Left lobe of liver (tissue), 2 donors: ENCODE measurements at regions not wholly inside any gene's neighbourhood (a gene's known extent, or its start where the extent isn't known, plus 50 kb on each side); places are given as distances from the start of the nearest gene placed in this dataset.
A peak's percentile ranks its signal among the peaks of the same experiment; 100 is the strongest.

Experiments used
- ATAC-seq: fragments of 200-7000 bp; cut with Tn5 transposase; one replicate; pipeline ENCODE4 v1.9.1; 2020; ENCODE audit warnings: mild to moderate bottlenecking, moderate library complexity
- DNase-seq: peaks from one replicate; pipeline ENCODE4 v3.0.0-alpha.2; 2020; ENCODE audit warnings: low spot score
- donor health status: DM: no; HTN: no; CAD: no; lungs with moderate emphysema.
- donor health status: DM: no; HTN: yes; CAD: no.

DNA sequence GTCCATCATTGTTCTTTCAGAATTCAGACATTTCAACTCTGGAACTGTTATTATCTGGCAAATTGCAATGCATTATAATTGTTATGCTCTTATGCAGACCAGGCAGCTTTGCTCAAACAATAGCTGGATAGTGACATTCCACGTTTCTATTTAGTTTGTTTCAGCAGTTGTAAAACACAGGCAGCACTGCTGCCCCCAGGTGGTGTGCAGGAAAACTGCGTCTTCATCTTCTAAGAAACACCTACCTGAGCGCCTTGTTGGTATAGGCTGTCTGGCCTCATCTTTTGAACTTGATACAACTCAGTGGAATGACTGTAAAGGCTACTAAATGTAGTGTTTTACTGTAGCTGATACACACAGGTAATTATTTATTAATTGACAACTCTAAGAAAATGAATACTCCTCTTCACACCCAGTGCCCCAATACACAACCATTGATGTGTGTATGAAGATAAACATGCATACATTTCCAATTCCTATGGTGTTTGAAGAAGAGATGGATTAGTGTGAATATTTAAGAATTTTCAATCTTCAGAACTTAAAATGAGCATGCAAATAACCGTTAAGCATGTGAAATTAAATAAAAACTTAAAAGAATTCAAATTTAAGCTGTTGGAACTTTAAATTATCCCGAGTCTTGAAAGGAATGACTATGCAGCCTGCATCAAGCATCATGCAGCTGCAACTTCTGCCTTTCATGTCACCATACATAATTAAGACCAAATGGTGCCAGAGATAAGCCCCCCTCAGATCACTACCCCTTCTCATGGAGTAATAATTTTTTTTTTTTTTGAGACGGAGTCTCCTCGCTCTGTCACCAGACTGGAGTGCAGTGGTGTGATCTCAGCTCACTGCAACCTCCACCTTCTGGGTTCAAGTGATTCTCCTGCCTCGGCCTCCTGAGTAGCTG is 85.6 kb downstream of the CD8B2 start:
- DNase-seq (no peak), ATAC-seq (peak; percentile 25)

DNA sequence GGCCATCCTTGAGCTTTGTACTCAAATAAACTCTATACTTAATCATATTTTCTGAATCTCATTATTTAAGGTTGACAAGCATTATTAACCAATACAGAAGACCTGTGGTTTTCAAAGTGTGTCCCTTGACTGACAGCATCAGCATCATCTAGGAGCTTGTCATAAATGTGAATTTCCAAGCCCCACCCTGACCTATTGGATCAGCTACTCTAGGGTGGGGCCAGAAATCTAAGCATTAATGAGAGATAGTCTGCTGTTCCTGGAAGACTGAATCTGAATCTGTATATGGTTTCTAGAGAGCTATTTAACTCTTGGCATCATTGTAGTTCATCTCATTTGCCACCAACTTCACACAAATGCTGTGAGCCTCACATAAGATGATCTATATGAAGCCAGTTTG is 86.6 kb downstream of the CD8B2 start:
- DNase-seq (no peak), ATAC-seq (no peak)

DNA sequence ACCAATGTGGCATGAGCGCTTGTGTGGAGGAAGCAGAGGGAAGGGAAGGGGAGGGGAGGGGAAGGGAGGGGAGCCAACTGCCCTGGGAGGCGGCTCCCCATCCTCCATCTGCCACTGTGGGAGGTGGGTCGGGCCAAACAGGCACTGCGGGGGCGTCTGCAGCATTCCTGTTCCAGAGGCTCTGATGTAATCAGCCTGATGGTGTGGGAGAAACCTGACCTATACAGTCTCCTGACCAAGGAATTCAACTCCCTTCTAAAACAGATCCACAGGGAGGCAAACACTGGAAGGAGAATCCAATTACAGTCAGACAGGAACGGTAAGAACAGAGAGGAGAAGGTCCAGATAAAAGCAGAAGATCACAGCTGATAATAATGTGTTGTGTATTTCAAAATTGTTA is 88.8 kb downstream of the CD8B2 start:
- DNase-seq = peak; percentile 52
- peak; percentile 65 for ATAC-seq

DNA sequence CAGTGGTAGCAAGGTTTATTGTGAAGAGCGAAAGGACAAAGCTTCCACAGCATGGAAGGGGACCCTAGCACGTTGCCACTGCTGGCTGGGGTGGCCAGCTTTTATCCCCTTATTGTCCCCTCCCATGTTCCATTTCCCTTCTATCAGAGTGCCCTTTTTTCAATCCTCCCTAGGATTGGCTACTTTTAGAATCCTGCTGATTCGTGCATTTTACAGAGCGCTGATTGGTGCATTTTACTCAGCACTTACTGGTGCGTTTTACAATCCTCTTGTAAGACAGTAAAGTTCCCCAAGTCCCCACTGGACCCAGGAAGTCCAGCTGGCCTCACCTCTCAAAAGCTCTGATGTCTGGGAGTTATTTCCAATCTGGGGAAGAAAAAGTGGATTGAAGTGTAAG is 90.1 kb downstream of the CD8B2 start:
- ATAC-seq = no peak
- DNase-seq = no peak

DNA sequence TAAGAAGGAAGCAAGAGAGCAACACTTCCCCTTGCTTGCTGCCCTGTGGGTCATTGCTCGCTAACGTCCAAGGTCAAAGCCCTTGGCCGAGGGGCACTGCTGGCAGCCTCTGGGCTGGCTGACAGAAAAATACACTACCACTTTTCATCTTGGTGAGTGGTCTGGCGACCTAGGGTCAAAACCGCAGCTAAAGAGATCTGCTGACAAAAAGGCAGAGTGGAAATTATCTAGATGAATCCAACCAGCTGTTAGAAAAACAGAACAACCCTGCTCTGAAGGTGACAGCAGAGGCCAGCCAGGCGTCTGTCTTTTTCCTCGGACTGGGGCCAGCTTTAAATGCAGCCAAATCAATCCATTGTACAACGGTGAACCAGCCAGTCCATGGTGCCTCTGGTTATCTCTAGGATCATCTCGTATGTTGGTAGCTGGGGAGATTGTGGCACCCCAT is 92.6 kb downstream of the CD8B2 start:
- peak; percentile 65 for DNase-seq
- peak; percentile 71 for ATAC-seq

DNA sequence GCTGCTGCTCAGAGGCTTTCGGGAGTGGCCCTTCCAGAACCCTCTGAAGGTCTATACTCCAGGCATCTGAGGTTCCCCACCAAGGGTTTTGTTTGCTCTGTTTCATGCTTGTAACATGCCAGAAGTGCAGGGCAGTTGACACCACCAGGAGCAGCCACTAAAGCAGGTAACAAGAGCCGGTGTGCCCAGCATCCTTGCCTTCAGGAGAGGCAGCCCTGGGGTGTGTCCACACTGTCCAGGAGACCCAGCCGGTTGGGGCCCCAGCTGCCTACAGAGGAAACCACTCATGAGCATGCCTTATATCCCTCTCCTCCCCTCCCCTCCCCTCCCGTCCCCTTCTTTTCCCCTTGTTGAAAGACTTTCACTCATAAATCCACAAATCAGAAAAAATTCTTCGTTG is 93.1 kb downstream of the CD8B2 start:
- ATAC-seq (no peak), DNase-seq (no peak)

DNA sequence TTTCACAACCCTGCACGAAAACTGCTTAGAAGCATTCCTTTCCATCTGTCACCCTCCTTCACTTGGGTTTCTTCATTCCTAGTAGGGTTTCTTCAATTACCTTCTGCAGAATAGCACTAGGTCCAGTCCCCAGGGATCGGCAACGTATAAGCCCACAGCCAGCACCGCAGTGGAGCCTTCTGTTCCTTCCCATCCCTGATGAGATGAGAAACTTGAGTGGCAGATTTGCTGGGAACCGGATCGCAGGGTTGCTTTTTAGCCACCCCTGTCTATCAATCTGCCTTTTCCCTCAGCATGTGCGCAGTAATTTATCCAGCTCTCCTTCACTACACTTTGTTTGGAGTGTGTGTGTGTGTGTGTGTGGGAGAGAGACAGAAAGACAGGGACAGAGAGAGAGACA is 94.2 kb downstream of the CD8B2 start:
- DNase-seq (no peak), ATAC-seq (no peak)

DNA sequence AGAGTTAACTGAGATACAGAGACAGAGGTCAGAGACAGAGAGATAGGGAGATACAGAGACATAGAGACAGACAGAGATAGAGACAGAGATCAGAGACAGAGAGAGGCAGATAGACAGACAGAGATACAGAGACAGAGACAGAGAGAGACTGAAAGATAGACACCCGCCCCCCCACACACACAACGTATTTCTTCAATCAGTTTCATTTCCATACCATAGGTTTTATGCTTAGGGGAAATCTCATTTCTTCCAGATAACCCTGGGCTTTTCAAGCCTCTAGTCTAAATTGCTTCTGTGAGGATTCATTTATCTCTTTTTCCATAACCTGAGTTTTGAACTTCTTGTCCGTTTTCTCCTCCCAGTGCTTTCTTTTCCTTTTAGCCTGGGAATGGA is 94.6 kb downstream of the CD8B2 start:
- no peak for ATAC-seq

DNA sequence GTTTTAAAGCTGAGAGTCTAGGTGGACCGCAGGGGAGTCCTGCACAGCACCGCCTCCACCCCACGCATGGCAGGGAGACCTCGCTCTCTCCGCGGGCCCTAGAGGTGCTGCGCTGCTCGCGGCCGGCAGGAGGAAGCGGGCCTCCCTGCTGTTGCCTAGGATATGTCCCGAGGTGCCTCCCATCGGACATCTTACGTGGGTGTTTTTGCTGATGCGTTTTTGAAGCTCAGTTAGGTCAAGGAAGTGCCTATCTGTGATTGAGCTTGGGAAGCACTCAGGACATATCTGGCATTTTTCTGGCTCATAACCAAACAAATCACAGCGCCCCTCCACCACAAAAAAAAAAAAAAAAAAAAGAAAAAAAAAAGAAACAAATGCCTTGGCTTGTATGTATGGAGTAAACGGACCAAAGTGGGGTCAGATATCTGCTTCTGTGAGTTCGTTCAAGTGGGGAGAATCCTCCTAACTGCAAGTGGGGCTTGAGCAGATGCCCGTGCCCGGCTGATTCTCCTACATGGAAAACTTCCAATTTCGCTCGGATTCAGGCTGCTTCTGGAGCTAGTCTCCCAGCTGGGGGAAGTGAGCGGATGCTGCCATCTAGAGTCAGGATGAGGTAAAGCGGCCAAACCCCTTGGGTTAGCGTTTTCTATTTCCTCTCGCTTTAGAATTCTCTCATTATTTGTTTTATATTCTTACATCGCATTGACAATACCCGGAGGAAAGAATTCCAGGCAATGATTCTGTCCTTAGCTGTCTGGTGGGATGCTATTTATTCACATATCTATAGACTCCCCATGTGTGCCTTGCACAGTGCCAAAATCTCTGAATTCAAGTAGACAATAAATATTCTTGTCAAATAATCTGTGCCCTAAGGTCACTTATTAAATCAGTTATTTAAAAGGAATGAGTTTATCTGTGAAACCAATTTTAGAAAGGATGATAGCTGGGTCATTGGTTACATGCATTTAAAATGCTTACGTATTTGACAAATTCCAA is 95.3 kb downstream of the CD8B2 start:
- peak; percentile 80 for DNase-seq
- ATAC-seq = peak; percentile 90

More for the DNA sequence above, 94.6 kb downstream of the CD8B2 start:
- no peak for DNase-seq

DNA sequence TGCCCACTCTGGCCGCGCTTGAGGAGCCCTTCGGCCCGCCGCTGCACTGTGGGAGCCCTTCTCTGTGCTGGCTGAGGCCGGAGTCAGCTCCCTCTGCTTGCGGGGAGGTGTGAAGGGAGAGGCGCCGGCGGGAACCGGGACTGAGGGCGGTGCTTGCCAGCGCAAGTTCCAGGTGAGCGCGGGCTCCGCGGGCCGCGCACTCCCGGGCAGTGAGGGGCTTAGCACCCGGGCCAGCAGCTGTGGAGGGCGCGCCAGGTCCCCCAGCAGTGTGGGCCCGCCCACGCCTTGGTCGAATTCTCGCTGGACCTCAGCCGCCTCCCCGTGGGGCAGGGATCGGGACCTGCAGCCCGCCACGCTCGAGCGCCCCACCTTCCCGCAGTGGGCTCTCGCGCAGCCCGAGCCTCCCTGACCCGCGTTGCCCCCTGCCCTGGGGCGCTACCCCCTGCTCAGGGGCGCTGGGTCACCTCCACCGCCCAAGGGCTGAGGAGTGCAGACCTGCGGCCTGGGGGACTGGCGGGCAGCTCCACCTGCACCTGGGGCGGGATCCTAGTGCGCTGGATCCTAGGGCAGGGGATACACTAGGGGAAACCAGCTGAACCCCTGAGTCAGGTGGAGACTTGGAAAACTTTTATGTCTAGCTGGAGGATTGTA is 97.3 kb downstream of the CD8B2 start:
- no peak for ATAC-seq
- no peak for DNase-seq

DNA sequence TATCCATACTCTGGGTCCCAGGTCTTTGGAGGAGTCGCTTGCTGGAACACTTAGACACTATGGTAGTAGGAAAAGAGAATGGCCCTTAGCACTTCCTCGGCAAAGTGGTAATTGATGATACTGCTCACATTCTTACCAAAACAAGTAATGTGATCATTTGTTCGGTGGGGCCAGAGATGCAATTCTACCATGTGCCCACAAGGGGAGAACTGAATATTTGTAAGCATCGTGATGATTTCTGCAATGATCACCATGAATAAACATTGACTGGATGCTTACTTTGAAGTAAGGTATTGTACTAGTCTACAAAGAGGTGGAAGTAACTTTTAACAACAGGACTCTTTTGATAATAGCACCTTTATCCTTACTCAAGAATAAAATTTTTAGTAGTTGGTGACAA is 109.7 kb downstream of the CD8B2 start:
- no peak for DNase-seq
- ATAC-seq = no peak

DNA sequence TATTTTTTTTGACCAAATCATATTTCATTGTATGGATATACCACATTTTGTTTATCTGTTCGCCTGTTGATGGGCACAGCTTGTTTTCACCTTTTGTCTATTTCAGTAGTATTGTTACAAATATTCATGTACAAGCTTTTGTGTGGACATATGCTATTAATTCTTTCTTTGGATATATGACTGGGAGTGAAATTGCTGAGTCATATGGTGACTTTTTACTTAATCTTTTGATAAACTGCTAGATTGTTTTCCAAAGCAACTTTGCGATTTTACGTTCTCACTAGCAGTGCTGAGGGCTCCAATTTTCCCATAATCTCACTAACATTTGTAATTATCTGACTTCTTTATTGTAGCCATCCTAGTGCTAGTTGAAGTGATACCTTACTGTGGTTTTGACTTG is 112.4 kb downstream of the CD8B2 start:
- no peak for ATAC-seq
- DNase-seq = no peak

DNA sequence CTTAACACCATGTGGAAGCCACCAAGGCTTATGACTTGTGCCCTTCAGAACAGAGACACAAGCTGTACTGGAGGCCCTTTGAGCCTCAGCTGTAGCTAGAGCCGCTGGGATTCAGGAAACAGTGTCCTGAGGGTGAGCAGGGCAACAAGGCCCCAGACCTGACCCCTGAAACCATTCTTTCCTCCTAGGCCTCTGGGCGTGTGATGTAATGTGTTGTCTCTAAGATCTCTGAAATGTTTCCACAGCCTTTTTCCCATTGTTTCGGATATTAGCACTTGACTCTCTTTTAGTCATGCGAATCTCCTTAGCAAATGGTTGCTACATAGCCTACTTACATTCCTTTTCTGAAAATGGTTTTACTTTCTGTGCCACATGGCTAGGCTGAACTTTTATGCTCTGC is 114.9 kb downstream of the CD8B2 start:
- DNase-seq = no peak
- no peak for ATAC-seq

DNA sequence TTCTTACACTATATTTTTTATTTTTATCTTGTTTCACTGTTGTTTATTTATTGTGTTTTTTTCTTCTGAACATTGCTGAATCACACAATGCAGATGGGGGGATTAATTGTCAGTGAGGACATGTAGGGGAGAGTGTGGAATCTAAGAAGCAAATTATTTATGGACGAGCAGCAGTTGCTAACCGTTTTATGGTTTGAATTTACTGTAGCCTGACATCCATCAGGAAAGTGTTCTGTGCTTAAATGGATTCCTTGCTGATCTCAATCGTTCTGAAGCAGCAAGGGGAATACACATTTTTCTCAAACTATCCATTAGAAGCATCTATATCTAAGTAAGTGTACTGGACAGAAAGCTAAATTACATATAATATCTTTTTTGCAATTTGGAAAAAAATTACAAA is 119.5 kb downstream of the CD8B2 start:
- DNase-seq (no peak), ATAC-seq (no peak)

DNA sequence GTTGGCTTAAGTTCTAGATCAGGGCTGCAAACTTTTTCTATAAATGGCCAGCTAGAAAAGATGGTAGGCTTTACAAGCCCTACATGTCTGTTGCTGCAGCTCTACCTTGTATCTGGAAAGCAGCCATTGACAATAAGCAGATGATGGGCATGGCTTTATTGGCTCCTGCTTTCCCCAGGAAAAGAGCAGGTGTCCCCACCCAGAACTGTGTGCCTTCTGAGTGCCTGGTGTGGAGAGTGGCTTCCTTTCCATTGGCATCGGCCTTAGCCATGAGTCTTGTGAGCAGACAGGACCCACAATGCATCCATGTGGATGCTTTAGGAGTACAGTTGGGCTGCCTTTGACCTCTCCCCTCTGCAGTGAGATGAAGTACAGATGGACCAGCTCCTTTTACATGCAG is 120.2 kb downstream of the CD8B2 start:
- ATAC-seq = no peak
- DNase-seq = no peak

DNA sequence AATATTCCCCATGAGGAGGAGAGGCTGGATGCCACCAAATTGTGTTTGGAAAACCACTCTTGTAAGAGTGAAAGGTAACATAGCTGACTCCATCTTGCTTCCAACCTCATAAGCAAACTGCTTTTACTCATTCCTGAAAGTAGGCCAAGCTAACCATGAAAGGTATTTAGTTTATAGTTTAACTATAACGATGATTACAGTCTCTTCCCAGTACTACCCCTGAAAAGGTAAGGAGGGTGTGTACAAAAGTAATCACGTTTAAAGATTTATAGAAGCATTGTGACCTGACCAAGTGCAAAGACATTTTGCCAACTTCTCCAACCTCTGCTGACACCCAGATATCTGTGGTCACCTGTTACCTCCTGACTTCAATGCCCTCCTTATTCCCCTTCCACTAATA is 122.6 kb downstream of the CD8B2 start:
- DNase-seq = no peak
- ATAC-seq = no peak

DNA sequence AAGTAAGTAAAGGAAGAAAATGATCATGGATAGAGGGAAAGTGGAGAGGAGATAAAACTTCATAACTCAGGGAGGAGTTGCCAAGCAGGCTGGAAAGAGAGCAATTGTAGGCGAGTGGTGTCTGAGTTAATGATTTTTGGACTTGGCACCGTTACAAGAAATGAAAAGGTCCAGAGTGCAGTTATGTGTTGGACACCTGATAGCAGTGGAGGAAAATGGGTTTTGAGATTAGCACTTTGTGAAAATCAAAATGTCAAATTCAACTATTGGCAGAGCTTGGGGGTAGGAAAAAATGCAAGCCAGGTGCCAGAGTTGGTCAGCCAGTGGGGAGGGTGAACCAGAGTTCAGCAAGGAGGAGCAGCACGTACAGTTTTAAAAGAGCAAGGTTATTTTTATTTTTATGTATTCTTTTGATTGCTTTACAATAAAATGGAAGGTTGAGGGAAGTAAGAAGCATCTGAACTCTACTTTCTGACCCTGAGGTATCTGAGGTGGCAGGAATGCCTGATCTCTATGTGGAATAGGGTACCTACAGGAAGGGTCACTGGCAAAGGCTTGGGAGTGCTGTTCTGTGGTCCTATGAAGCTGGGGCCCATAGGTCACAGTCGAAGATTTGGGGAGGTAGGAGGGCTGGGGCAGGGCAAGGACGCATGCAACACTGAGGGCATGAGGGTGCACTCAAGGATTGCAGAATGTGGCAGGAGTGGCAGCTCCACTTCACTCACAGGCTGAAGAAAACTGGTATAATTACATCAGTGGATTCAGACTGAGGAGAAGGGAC is 127.5 kb downstream of the CD8B2 start:
- peak; percentile 97 for ATAC-seq

DNA sequence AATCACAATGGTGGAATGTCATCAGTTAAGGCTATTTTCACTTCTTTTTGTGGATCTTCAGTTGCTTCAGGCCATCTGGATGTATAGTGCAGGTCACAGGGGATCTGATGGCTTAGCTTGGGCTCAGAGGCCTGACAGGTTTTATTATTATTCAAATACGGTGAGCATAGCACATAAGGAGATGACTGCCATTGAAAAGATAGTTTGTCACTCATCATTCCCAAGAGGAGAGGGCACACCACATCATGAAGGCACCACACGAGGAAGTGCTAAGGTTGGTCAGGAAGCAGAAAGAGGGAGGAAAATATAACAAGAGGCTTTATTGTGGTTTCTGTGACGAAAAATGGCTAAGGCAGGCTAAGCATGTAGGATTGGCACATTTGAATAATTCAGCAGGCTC is 131.4 kb downstream of the CD8B2 start:
- DNase-seq (no peak), ATAC-seq (no peak)

More for the DNA sequence above, 127.5 kb downstream of the CD8B2 start:
- peak; percentile 66 for DNase-seq

DNA sequence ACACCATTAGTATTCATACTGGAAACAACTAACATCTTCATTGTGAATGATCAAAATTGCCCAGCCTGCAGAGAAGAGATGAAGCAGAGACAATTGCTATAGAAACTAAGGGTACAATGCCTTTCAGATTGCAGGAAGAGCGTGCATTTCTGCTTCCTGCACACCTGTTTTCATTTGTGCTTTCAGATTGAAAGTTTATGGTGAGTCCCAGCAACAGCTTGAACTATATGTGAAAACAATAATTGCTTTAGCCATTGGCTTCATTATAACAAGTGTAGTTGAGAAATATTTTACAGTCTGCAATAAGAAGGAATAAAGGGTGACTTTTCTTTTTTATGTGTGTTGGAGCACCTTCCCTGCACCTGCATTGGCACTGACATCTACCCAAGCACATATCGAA is 136.3 kb downstream of the CD8B2 start:
- DNase-seq = no peak
- no peak for ATAC-seq

DNA sequence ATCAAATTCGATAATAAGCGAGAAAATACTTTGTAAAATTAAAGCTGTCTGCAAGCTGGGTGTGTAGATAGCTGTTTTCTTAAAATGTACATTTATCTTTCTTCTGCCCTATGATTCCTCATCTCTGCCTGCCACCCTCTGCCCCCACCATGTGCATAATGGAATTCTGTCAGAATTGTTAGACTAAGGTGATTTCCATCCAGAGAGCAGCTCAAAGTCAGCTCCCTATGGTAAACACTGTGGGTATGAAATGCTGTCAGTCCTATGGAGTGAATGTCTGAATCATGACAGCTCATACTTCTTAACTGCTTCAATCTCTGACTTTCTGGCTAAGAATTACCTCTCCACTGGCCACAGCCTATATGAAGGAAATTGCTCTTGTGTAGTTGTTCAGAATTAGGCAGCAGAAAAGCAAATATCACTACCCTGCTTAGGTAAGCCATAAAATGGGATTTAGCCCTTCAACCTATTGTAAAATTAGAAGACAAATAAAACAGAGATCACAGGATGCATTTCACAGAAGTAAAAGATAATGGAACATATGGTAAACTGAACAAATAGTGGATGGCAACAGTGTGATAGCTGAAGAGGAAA is 137.7 kb downstream of the CD8B2 start:
- ATAC-seq = no peak
- no peak for DNase-seq
